ENCODE measurements at regions not wholly inside any gene's neighbourhood (a gene's known extent, or its start where the extent isn't known, plus 50 kb on each side); places are given as distances from the start of the nearest gene placed in this dataset.

GRCh38 chr5:175820230-175820629 lies 51.1 kb upstream of the CPLX2 start:
- no peak for TF ChIP-seq CTCF (optimal IDR thresholded peaks at IDR 0.05 in 1 of 3, IDR thresholded peaks at IDR 0.05 in 1 of 3, conservative IDR thresholded peaks at IDR 0.05 in 1 of 3; ENCODE audit: extremely low read depth in 1 of 3, insufficient read depth in 2 of 3, low read length in 3 of 3)
- no peak for TF ChIP-seq EZH2 (IDR thresholded peaks at IDR 0.05; ENCODE audit: low read length)
